ENCODE measurements at regions not wholly inside any gene's neighbourhood (a gene's known extent, or its start where the extent isn't known, plus 50 kb on each side); places are given as distances from the start of the nearest gene placed in this dataset.

GRCh38 chr9:95670122-95670521, 153.4 kb upstream of the PTCH1 start:
- no peak for DNase-seq (ENCODE audit: low read depth in 2 of 2)

- DNase-seq (ENCODE audit: low read depth in 2 of 2) = no peak
These were observed 152.5 kb upstream of the PTCH1 start for GRCh38 chr9:95669253-95669652.

GRCh38 chr9:95667789-95668188, 151.0 kb upstream of the PTCH1 start:
- DNase-seq (ENCODE audit: low read depth in 2 of 2) = no peak

GRCh38 chr9:95666785-95667155, 150.0 kb upstream of the PTCH1 start:
- no peak for DNase-seq (ENCODE audit: low read depth in 2 of 2)

GRCh38 chr9:95666096-95666784, 149.5 kb upstream of the PTCH1 start:
- DNase-seq (ENCODE audit: low read depth in 2 of 2) = no peak

- no peak for DNase-seq (ENCODE audit: low read depth in 2 of 2)
These were observed 136.5 kb upstream of the PTCH1 start for GRCh38 chr9:95653246-95653645.

- no peak for DNase-seq (ENCODE audit: low read depth in 2 of 2)
These were observed 133.9 kb upstream of the PTCH1 start for GRCh38 chr9:95650720-95651119.

GRCh38 chr9:95649801-95650213, 133.0 kb upstream of the PTCH1 start:
- DNase-seq (ENCODE audit: low read depth in 2 of 2) = no peak

- DNase-seq (ENCODE audit: low read depth in 2 of 2) = no peak
These were observed 131.5 kb upstream of the PTCH1 start for GRCh38 chr9:95648225-95648624.

GRCh38 chr9:95645992-95646391, 129.2 kb upstream of the PTCH1 start:
- no peak for DNase-seq (ENCODE audit: low read depth in 2 of 2)

- no peak for DNase-seq (ENCODE audit: low read depth in 2 of 2)
These were observed 128.8 kb upstream of the PTCH1 start for GRCh38 chr9:95645579-95645978.

GRCh38 chr9:95644377-95644776, 127.6 kb upstream of the PTCH1 start:
- DNase-seq (ENCODE audit: low read depth in 2 of 2) = no peak

GRCh38 chr9:95643619-95644018, 126.8 kb upstream of the PTCH1 start:
- DNase-seq (ENCODE audit: low read depth in 2 of 2) = no peak

- DNase-seq (ENCODE audit: low read depth in 2 of 2) = no peak
These were observed 125.4 kb upstream of the PTCH1 start for GRCh38 chr9:95642189-95642588.

GRCh38 chr9:95641586-95641985, 124.8 kb upstream of the PTCH1 start:
- no peak for DNase-seq (ENCODE audit: low read depth in 2 of 2)

GRCh38 chr9:95640336-95640735, 123.6 kb upstream of the PTCH1 start:
- DNase-seq (ENCODE audit: low read depth in 2 of 2) = no peak

GRCh38 chr9:95635986-95636671, 119.4 kb upstream of the PTCH1 start:
- no peak for DNase-seq (ENCODE audit: low read depth in 2 of 2)

GRCh38 chr9:95634536-95634935, 117.8 kb upstream of the PTCH1 start:
- DNase-seq (ENCODE audit: low read depth in 2 of 2) = no peak

- no peak for DNase-seq (ENCODE audit: low read depth in 2 of 2)
These were observed 117.3 kb upstream of the PTCH1 start for GRCh38 chr9:95634114-95634513.

GRCh38 chr9:95629585-95629984, 112.8 kb upstream of the PTCH1 start:
- DNase-seq (ENCODE audit: low read depth in 2 of 2) = no peak

GRCh38 chr9:95627802-95628201, 111.0 kb upstream of the PTCH1 start:
- no peak for DNase-seq (ENCODE audit: low read depth in 2 of 2)

- no peak for DNase-seq (ENCODE audit: low read depth in 2 of 2)
These were observed 110.3 kb upstream of the PTCH1 start for GRCh38 chr9:95626885-95627558.

- DNase-seq (ENCODE audit: low read depth in 2 of 2) = no peak
These were observed 109.6 kb upstream of the PTCH1 start for GRCh38 chr9:95626341-95626740.
